ENCODE measurements at regions not wholly inside any gene's neighbourhood (a gene's known extent, or its start where the extent isn't known, plus 50 kb on each side); places are given as distances from the start of the nearest gene placed in this dataset.
"Not testable (repeated sequence)": the region's sequence is repeated elsewhere in the genome, so short reads cannot be mapped to it uniquely, and the experiment has no call there.

GRCh38 chr15:69685512-69686452, 233.2 kb downstream of the RPLP1 start:
- DNase-seq: no peak

GRCh38 chr15:69686626-69687025, 234.0 kb downstream of the RPLP1 start:
- no peak for DNase-seq

GRCh38 chr15:69689133-69689532, 236.5 kb downstream of the RPLP1 start:
- no peak for DNase-seq

GRCh38 chr15:69691307-69692015, 238.8 kb downstream of the RPLP1 start:
- DNase-seq: no peak

GRCh38 chr15:69692342-69692741, 239.7 kb downstream of the RPLP1 start:
- DNase-seq: no peak

GRCh38 chr15:69693059-69693458, 240.4 kb downstream of the RPLP1 start:
- DNase-seq: no peak

GRCh38 chr15:69696946-69697345, 244.3 kb downstream of the RPLP1 start:
- no peak for DNase-seq

GRCh38 chr15:69697916-69698315, 245.3 kb downstream of the RPLP1 start:
- peak; percentile 15 for DNase-seq

GRCh38 chr15:69699096-69699495, 246.5 kb downstream of the RPLP1 start:
- no peak for DNase-seq

- no peak for DNase-seq
Observed at GRCh38 chr15:69700380-69700779, 247.8 kb downstream of the RPLP1 start.

GRCh38 chr15:69701198-69701597, 248.6 kb downstream of the RPLP1 start:
- DNase-seq: no peak

- DNase-seq: no peak
Observed at GRCh38 chr15:69703532-69704187, 251.0 kb downstream of the RPLP1 start.

- no peak for DNase-seq
Observed at GRCh38 chr15:69704229-69704628, 251.6 kb downstream of the RPLP1 start.

GRCh38 chr15:69704700-69705099, 252.1 kb downstream of the RPLP1 start:
- no peak for DNase-seq

GRCh38 chr15:69706353-69707097, 253.9 kb downstream of the RPLP1 start:
- DNase-seq: no peak

GRCh38 chr15:69707241-69707640, 254.6 kb downstream of the RPLP1 start:
- DNase-seq: not testable (repeated sequence)

- not testable (repeated sequence) for DNase-seq
Observed at GRCh38 chr15:69708436-69709122, 256.0 kb downstream of the RPLP1 start.

- no peak for DNase-seq
Observed at GRCh38 chr15:69712991-69713390, 260.4 kb downstream of the RPLP1 start.

- no peak for DNase-seq
Observed at GRCh38 chr15:69713726-69714559, 261.3 kb downstream of the RPLP1 start.

- DNase-seq: no peak
Observed at GRCh38 chr15:69715210-69715609, 262.6 kb downstream of the RPLP1 start.

- no peak for DNase-seq
Observed at GRCh38 chr15:69718436-69718835, 265.8 kb downstream of the RPLP1 start.

Measured in SHP77 treated with DMSO at 0.1 percent for 48 hours (cell line).